Esophagus muscularis mucosa (tissue), 4 donors: ENCODE measurements at regions not wholly inside any gene's neighbourhood (a gene's known extent, or its start where the extent isn't known, plus 50 kb on each side); places are given as distances from the start of the nearest gene placed in this dataset.

Source experiments
- DNase-seq: peaks from one replicate; pipeline ENCODE4 v3.0.0-alpha.2; 2017; ENCODE audit errors: extremely low spot score
- H3K27ac ChIP-seq, 4 donors: fragments of 200-600 bp; sonication (generic); replicated peaks in 1 of 4; 1 replicate in 3 of 4; 2 replicates in 1 of 4; pipeline ENCODE4 v1.5.1; 2016 to 2019; ENCODE audit warnings: mild to moderate bottlenecking in 1 of 4
- H3K27me3 ChIP-seq, 4 donors: fragments of 200-600 bp; sonication (generic); one replicate each; pipeline versions ENCODE4 v1.5.1 to v1.6.0; 2016 to 2019
- H3K36me3 ChIP-seq, 4 donors: fragments of 200-600 bp; sonication (generic); one replicate each; pipeline ENCODE4 v1.5.1; 2016 to 2019
- H3K4me1 ChIP-seq, 4 donors: fragments of 200-600 bp; sonication (generic); one replicate each; pipeline ENCODE4 v1.5.1; 2016 to 2019
- H3K4me3 ChIP-seq, 4 donors: fragments of 200-600 bp; sonication (generic); 1 replicate in 2 of 4; 2 replicates in 2 of 4; pipeline ENCODE4 v1.5.1; 2016 to 2019; ENCODE audit warnings: mild to moderate bottlenecking in 4 of 4, moderate library complexity in 1 of 4
- H3K9me3 ChIP-seq, 4 donors: fragments of 200-600 bp; sonication (generic); 1 replicate in 3 of 4; 2 replicates in 1 of 4; pipeline ENCODE4 v1.5.1; 2016 to 2019
- EP300 ChIP-seq: sonication (generic); formaldehyde crosslinking; IDR thresholded peaks from one replicate; pipeline ENCODE4 v1.6.1; 2017; ENCODE audit warnings: antibody characterized with exemption
- POLR2A ChIP-seq: fragments of 450-650 bp; IDR thresholded peaks from one replicate; pipeline ENCODE4 v1.6.1; 2017; ENCODE audit warnings: antibody characterized with exemption, moderate library complexity, mild to moderate bottlenecking, low read depth
- POLR2AphosphoS5 ChIP-seq, 2 donors: sonication (generic); formaldehyde crosslinking; IDR thresholded peaks; one replicate each; pipeline ENCODE4 v1.6.1; 2017; ENCODE audit warnings: antibody characterized with exemption in 2 of 2
- WGBS: methylation state at CpG from one replicate; pipeline ENCODE4 v1.1.5; 2018; 5-methylcytosine and 5-hydroxymethylcytosine counted together
- intact Hi-C: fragments of 100-400 bp; cut with DNase I; formaldehyde crosslinking; loops from one replicate; pipeline ENCODE4 v1.15.1; 2023
- TF ChIP-seq, protein P1 (sequence below), 3 experiments: fragments of 200-600 bp in 2 of 3; fragments of 450-650 bp in 1 of 3; sonication (generic) in 2 of 3; IDR thresholded peaks; one replicate each; pipeline ENCODE4 v1.5.1; 2017 to 2019; ENCODE audit warnings: antibody characterized with exemption in 3 of 3, mild to moderate bottlenecking in 2 of 3, moderate library complexity in 1 of 3

DNA sequence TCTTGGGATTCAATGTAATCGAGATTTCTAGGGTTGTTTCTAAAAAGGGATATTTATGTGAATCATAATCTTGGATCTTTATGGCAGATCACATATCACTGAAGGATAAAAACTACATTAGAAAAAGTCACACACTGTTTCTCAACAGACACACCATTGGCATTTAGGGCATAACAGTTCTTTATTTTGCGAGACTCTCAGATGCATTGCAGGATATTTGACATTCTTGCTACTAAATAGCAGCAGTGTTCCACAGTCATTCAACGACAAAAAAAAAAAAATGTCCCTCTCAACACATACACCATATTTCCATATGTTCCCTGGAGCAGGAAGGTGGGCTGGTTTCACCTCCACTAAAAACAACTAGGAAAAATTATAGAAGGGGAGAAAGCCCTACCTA, 243.4 kb upstream of the PCDH18 start:
- DNase-seq: no peak
- intact Hi-C loops: no loop called here
- Histone ChIP-seq H3K36me3 (no peaks in the 10 kb centered on the region), H3K4me1 (no peaks in the 10 kb centered on the region), H3K27me3 (no peaks in the 10 kb centered on the region), H3K9me3 (no peaks in the 10 kb centered on the region), H3K4me3 (no peak overlapping the region), H3K27ac (no peak overlapping the region)
- 73% methylated on average over 3 of the region's 3 CpGs for WGBS
- TF ChIP-seq, protein P1, sequence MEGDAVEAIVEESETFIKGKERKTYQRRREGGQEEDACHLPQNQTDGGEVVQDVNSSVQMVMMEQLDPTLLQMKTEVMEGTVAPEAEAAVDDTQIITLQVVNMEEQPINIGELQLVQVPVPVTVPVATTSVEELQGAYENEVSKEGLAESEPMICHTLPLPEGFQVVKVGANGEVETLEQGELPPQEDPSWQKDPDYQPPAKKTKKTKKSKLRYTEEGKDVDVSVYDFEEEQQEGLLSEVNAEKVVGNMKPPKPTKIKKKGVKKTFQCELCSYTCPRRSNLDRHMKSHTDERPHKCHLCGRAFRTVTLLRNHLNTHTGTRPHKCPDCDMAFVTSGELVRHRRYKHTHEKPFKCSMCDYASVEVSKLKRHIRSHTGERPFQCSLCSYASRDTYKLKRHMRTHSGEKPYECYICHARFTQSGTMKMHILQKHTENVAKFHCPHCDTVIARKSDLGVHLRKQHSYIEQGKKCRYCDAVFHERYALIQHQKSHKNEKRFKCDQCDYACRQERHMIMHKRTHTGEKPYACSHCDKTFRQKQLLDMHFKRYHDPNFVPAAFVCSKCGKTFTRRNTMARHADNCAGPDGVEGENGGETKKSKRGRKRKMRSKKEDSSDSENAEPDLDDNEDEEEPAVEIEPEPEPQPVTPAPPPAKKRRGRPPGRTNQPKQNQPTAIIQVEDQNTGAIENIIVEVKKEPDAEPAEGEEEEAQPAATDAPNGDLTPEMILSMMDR (IDR thresholded peaks at IDR 0.05): no peak
- TF ChIP-seq EP300 (no peak), POLR2AphosphoS5 (IDR thresholded peaks at IDR 0.05) (no peak), POLR2A (no peak)

DNA sequence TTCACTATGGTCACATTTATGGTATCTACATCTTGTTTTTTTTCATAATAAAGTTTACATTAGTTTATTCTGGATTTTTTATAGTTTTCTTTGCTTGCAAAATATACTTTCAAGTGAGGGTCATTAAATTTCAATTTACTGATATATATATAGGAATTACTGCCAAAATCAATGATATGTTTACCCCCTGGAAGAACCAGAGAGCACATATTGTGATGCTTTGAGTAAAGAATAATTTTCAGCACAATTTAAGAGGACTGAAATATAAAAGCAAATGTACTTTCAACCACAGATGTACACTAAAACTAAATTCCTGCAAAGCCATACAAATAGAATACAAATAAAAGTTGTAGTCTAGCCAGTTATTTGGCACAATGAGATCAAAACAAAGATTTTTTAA, 242.2 kb upstream of the PCDH18 start:
- Histone ChIP-seq H3K36me3 (no peaks in the 10 kb centered on the region), H3K4me3 (no peak overlapping the region), H3K4me1 (no peaks in the 10 kb centered on the region), H3K27me3 (no peaks in the 10 kb centered on the region), H3K27ac (no peak overlapping the region), H3K9me3 (no peaks in the 10 kb centered on the region)
- intact Hi-C loops: no loop called here
- TF ChIP-seq, protein P1 (IDR thresholded peaks at IDR 0.05): no peak
- TF ChIP-seq EP300 (no peak), POLR2A (no peak), POLR2AphosphoS5 (IDR thresholded peaks at IDR 0.05) (no peak)
- DNase-seq: no peak

DNA sequence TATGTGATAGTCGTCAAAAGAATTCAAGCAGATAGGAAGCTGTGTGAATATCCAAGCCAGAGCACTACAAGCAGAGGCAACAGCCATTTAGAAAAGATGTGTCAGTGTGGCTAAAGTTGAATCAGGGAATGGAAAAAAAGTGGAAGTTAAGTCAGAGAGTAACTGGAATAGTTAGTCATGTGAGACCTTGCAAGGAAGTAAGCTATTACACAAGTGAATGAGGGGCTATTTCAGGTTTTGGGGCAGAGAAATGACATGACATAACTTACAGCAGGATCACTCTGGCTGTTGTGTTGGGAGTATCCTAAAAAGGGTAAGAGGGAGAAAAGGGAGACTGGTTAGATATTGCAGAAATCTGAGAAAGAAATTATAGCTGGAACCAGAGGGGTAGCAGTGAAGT, 236.6 kb upstream of the PCDH18 start:
- Histone ChIP-seq H3K27me3 (no peaks in the 10 kb centered on the region), H3K36me3 (no peaks in the 10 kb centered on the region), H3K9me3 (no peaks in the 10 kb centered on the region), H3K27ac (no peak overlapping the region), H3K4me1 (no peaks in the 10 kb centered on the region), H3K4me3 (no peak overlapping the region)
- no peak for DNase-seq
- intact Hi-C loops: no loop called here
- 87% methylated on average over 1 of the region's 1 CpG for WGBS
- TF ChIP-seq, protein P1 (IDR thresholded peaks at IDR 0.05): no peak
- no peak for TF ChIP-seq POLR2AphosphoS5 (IDR thresholded peaks at IDR 0.05)
- TF ChIP-seq POLR2A: no peak
- no peak for TF ChIP-seq EP300

DNA sequence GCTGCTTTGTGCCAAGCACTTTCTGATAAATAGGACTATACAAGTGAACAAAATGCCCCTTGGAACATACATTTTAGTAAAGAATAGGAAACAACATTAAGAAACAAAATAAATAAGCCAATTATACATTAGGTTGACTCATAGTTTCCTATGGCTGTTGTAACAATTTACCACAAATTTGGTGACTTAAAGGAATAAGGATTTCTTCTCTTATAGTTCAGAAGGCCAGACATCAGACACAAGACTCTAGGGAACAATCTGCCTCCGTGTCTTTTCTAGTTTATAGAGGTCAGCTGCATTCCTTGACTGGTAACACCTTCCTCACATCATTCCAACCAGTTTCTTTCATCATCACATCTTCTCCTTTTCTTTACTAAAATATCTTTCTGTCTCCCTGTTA, 235.9 kb upstream of the PCDH18 start:
- no peak overlapping the region for H3K4me3 ChIP-seq
- intact Hi-C loops: no loop called here
- 80% methylated on average over 1 of the region's 1 CpG for WGBS
- H3K27me3 ChIP-seq: no peaks in the 10 kb centered on the region
- DNase-seq: no peak
- no peak overlapping the region for H3K27ac ChIP-seq
- TF ChIP-seq EP300: no peak
- no peak for TF ChIP-seq POLR2A
- no peak for TF ChIP-seq POLR2AphosphoS5 (IDR thresholded peaks at IDR 0.05)
- TF ChIP-seq, protein P1 (IDR thresholded peaks at IDR 0.05): no peak
- H3K36me3 ChIP-seq: no peaks in the 10 kb centered on the region
- H3K4me1 ChIP-seq: no peaks in the 10 kb centered on the region
- H3K9me3 ChIP-seq: no peaks in the 10 kb centered on the region

DNA sequence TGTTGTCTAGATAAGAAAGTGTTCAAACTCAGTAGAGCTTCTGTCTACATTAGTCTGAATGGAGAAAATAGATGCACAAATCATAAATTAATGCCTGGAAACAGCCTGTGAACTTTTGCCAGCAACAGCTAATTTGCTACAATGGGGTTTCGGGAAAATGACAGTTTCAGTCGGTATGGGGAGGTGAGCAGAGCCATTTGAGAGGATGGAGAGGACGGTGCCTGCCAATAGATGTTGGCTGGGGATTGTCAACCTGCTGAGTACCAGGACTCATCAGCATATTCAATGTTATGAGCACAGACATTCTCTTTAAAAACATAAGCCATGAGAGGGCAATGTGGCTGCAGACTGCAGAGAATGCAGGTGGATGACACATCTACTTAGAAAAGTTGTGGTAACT, 230.3 kb upstream of the PCDH18 start:
- Histone ChIP-seq H3K4me1 (no peaks in the 10 kb centered on the region), H3K27me3 (no peaks in the 10 kb centered on the region), H3K36me3 (no peaks in the 10 kb centered on the region), H3K4me3 (no peak overlapping the region), H3K27ac (no peak overlapping the region), H3K9me3 (no peaks in the 10 kb centered on the region)
- intact Hi-C loops: no loop called here
- TF ChIP-seq POLR2A: no peak
- 88% methylated on average over 3 of the region's 3 CpGs for WGBS
- no peak for DNase-seq
